GM19099 (cell line): ENCODE measurements at regions not wholly inside any gene's neighbourhood (a gene's known extent, or its start where the extent isn't known, plus 50 kb on each side); places are given as distances from the start of the nearest gene placed in this dataset.

Experiments used
- POLR2A ChIP-seq: IDR thresholded peaks from 3 replicates; pipeline ENCODE4 v1.6.1; 2011; ENCODE audit warnings: low read depth; ENCODE audit not compliant: insufficient read length; ENCODE audit errors: extremely low read depth

DNA sequence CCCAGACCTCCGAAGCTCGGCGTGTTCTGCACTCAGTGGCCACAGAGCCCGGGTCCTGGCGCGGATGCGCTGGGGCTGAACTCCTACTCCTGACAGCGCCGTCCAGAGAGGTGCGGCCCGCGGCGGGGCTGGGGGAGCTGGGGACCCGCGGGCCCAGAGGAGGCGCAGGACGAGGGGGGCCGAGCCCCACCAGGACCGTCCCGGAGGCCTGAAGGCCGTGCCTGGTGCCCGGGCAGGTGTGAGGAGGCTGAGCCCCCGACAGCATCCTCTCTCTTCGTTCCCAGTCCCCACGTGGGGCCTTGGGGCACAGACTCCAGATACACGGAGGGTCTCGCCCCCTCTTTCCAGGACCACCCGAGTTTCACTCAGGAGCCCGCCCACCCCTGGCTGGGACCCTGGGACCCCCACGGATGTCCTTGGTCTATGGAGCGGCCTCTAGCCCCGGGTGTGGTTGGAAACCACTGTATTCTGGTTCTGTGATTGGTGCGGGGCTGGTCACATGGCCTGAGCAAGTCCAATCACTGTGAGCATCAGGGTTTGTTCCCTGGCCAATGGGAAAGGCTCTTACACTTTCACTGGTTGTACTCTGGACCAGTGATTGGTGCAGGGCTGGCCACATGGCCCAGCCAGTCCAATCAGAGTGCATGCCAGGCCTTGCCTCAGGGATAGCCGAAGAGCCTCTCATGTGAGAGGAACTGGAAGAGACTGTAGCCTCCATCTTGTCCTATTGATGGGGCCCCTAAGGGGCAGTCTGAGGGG, 217.6 kb upstream of the SFSWAP start:
- no peak for TF ChIP-seq POLR2A

DNA sequence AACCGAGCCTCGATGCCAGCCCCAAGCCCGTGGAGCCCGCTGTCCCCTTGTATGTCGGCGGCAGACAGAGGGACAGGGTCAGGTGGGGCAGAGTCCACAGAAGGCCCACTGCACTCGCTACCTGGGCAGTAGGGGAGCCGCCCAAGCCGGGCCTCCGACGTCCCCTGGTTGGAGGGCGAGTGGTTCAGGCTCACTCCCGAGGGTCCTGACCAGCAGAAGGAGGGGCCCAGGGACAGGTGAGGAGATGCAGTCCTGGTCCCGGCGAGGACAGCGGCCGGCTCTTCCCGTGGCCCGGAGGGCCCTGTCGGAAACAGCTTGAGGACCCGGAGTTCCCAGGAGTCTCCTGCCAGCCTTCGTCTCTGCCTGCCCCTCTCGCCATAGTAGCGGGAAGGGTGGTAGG, 216.7 kb upstream of the SFSWAP start:
- no peak for TF ChIP-seq POLR2A

DNA sequence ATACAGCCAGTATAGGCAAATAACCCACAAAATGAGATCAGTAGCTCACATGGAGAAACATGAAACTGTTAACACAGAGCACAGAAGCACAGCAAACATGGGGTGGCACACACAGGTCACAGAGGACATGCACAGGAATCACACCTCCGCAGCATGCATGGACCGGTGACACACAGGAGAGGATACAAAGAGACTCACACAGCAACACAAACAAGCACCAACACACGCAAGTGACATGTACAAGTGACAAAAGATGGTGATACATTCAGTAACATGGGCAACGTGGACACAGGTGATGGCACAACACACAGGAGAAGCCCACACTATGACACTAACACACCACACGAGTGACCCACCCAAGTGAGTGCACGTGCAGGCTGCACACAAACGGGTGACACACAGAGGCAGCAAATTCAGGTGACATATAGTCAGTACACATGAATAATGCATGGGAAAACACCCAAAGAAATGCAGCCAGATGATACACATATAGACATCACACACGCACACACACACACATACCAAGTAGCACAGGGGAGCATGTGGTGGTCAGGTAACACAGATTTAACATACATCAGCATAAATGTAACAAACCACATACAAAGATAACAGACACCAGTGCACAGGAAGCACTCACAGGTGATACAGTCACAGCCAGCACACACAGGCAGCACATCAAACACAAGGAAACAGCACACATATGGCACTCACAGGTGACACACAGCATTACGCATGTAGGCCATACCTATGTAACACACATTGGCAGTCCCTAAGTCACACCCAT, 216.0 kb upstream of the SFSWAP start:
- no peak for TF ChIP-seq POLR2A

DNA sequence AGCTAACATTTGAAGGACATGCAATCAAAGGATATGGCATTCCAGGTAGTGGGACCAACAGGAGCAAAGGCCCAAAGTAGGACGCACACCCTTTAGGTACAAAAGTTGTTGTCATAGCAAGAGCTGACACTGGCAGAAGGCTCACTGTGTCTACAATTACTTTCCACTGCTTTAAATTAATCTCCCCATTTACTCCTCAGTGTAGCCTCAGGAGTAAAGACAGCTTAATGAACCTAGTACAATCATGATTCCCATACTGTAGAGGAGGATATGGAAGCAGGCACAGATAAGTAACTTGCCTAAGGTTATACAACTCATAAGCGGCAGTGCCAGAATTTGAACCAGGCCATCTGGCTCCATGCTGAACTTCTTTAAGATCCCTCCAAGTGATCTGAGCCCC, 212.9 kb upstream of the SFSWAP start:
- TF ChIP-seq POLR2A: no peak

DNA sequence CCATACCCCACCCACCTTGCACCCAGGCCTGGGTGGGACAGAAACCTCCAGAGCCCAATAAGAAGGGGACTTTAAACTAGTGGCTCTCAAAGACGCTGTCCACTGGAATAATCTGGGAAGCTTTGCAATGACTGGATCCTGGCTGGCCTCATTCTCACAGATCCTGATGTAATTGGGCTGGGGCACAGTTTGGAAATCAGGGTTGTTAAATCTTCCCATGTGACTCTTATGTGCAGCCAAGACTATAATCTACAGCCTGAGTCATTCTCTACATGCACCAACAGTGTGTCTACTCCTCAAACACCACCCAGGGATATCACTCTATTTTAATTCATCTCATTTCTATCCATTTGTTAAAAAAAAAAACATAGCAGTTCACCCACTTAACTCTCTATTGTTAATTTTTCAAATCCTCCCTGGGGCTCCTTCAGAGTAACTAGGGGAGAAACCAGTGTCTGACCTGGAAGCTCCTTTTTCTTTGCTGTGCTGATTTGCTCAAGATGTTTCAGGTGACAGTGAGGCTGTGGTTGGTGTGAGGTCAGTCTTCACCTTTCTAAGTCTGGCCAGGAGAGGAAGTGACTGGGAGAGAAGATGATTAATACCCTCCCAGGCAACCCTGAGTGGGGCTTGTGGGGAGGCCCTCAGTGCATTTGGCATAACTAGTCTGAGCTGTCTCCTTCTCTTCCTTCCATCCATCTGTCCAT, 211.6 kb upstream of the SFSWAP start:
- no peak for TF ChIP-seq POLR2A

DNA sequence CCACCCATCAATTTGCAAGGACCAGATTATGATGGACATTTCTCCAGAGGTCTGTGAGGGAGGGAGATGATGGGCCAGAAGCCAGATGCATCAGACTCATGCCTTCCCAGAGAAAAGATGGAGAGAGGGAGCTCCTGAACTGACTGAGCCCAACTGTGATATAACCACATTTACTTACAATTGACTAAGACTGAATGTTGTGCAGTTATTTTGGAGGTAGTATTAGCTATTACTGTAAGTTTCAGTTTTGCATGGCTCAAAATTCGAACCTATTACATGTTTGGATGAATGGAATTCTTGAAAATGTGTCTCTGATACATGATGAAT, 211.1 kb upstream of the SFSWAP start:
- no peak for TF ChIP-seq POLR2A

DNA sequence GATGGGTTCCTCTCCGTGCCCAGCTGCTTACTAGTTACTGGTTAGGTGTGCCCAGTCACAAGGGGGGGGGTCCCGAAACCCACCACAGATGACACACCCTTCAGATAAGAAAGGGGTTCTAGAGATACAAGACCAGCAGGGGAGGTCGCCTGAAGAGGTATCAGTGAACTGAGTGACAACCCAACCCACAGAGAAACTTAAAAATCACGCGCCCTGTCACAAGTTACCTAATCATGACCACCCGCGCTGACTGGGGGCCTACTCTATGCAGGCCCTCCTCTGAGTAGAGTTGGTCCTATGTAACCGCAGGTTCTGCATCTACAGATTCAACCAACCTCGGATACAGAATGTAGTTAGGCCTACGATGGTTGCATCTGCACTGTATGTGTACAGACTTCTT, 210.3 kb upstream of the SFSWAP start:
- no peak for TF ChIP-seq POLR2A

DNA sequence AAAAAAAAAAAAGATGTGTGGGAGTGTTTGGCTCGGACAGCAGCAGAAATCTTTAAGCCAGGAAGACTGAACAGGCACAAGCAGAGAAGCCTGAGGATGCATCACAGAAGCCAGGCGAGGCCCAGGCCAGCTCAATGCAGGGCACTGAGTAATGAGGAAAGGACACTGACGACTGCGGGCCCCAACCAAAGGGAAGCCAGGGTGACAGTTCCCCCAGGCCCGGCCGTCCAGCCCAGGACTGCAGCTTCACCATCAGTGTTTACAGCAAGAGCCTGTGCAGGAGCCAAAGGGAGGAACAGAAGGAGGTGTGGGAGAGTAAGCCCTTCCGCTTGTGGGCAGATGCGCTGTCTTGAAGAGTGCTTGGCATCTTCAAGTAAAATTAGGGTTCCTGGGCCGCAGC, 205.3 kb upstream of the SFSWAP start:
- no peak for TF ChIP-seq POLR2A

DNA sequence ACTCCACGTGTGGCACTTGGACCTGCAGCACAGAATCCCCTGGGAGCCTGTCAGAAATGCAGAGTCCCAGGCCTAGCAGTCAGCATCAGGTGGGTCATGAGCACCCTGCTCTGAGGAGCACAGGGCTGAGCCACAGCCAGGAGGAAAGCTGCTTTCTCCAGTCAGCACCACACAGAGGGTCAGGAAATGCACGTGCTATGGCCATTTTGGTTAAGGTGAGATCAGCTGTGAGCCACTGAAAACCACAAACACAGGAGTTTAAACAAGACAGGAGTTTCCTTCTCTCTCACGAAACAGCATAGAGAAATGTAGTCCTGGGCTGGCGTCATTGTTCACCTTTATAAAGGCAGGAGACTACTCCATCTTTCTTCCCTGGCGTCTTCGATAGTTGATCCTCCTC, 204.5 kb upstream of the SFSWAP start:
- TF ChIP-seq POLR2A: no peak

DNA sequence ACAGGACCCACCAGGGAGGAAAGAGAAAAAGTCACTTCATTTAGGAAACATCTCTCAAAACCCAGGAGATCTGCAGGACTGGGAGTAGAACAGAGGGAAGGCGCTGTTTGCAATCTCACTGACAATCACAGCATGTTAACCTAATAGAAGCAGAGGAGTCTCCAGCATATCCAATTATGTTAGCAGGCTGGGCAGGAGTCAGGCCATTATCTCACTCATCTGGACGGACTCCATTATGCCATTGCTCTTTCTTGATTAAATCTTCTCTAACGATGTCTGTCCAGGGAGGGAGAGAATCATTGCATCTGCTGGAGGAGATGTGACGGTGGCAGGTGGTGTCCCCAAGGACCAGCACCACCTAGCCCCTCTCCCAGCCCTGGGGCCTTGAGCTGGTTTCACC, 203.8 kb upstream of the SFSWAP start:
- no peak for TF ChIP-seq POLR2A

DNA sequence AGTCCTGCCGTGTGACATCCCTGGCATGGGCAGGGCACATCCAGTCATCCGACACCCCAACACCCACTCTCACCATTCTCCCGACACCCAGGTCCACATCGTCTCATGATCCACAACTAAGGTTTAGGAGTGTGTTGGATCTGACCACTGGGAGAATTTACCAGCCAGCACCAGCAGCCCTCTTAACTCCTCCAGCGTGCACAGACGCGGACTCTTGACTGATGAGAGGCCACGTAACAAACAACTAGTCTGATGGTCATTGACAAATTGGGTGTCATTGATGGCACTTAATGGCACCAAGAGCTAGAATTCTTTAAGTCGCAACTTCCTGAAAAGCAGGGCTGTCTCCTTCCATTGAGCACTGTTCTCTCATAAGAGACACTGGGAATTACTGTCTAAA, 203.0 kb upstream of the SFSWAP start:
- no peak for TF ChIP-seq POLR2A

DNA sequence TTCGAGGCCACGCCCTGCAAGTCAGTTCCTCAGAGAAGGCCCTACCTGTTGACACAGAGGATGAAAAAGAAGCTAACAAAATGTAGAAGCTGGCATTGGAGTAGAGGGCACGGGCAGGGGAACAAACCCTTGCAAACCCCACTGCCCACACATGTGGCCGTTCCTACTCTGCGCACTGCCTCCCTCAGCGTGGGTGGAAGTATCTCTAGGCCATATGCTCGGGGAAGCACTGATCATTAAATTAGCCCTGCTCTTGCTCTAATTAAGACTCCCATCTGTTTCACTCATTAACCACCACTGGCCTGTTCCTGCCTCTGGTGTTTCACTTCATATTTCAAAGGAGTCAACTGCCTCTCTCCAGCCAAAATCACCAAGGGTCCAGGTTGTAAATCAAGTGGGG, 201.2 kb upstream of the SFSWAP start:
- TF ChIP-seq POLR2A: no peak

DNA sequence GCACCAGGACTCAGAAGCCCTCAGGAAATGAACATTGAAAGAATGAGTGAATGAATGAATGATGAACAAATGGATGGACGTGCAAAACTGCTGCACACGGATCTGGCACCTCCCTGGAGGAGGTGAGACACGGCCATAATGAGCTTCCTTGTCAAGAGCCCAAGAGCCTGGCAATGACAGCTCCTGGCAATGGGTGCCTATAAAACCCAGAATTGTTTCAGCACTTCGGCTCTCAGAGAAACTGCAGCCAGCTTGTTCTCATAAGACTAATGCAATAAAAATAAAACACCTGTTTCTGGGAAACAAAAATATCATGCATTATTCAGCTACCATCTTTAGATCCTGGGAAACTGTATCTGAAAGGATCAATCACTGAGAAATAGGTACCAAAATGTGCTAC, 200.5 kb upstream of the SFSWAP start:
- TF ChIP-seq POLR2A: no peak

DNA sequence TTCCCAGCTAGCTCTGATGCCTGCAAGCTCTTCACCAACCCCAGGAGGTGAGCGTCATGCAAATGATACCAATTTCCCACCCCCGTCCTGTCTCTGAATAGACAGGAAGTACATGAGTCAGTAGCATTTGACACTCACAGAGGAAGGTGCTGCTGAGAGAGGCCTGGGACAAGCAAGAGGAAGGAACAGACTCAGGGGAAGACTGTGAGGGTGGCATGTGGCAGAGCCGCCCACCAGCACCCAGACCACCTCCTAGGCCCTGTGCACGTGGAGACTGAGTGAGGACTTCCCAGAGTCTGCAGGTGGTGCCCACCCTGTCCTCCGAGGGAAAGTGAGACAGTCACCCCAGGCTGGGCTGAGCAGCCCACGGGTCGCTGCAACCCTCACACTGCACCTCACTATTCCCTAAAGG, 199.5 kb upstream of the SFSWAP start:
- TF ChIP-seq POLR2A: peak; percentile 66

DNA sequence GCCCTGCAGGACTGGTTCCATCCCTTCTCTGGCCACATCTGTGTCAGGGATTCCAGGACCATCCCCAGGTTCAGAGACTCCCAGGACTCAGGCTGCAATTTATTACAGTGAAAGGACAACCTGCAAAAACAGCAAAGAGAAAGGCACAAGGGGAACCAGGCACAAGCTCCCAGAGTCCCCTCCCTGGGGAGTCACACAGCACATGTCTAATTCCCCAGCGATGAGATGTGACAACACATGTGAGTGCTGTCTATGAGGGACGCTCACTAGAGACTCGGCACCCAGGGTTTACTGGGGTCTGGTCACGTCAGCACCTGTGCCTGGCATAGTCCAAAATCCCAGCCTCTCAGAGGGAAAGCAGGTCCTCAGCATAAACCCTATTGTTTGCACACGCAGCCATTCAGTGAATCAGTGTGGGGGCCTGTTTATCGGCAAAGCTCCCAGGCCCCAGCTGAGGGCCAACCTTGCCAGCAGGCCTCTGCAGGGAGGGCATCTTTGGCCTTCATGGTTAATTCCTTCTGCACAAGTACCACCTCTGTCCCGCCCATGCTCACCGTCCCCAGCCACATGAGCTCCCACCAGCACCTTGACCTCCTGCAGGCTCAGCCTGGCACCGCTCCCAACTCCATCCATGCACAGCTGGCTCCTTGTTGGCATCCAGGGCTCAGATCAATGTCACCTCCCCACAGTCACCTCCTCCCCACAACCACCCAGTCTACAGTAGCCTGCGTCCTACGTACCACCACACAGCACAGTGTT, 198.9 kb upstream of the SFSWAP start:
- no peak for TF ChIP-seq POLR2A
